GM18499 (cell line): ENCODE measurements at regions not wholly inside any gene's neighbourhood (a gene's known extent, or its start where the extent isn't known, plus 50 kb on each side); places are given as distances from the start of the nearest gene placed in this dataset.
"Not testable (repeated sequence)": the region's sequence is repeated elsewhere in the genome, so short reads cannot be mapped to it uniquely, and the experiment has no call there.

Source experiments
- ATAC-seq: cut with Tn5 transposase; IDR thresholded peaks from one replicate; pipeline ENCODE4 v1.9.1; 2021; ENCODE audit warnings: moderate number of reproducible peaks; ENCODE audit not compliant: insufficient read depth, unreplicated experiment

DNA sequence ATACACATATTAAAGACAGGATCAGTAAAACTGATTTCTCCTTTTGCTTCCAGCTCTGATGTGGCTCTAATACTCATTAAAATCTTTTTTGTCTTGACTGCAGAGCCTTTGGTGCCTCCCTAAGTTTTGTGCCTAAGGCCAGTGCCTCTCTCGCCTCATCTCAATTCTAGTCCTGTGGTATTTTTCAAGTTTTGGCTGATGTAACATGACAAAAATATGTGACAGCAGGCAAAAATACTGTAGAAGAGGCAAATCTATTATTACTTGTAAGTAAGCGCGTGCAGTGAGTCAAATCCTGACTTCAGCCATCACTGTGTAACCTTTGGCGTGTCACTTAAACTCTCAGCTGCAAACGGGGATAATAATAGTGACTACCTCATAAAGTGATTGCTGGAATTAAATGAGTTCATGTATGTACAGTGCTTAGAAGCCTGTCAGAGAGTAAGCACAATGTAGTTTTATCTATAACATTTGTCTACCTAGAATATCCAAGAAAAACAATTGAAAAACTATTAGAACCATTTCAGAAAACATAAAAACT is 74.0 kb downstream of the MAB21L3 start:
- ATAC-seq, result no peak

DNA sequence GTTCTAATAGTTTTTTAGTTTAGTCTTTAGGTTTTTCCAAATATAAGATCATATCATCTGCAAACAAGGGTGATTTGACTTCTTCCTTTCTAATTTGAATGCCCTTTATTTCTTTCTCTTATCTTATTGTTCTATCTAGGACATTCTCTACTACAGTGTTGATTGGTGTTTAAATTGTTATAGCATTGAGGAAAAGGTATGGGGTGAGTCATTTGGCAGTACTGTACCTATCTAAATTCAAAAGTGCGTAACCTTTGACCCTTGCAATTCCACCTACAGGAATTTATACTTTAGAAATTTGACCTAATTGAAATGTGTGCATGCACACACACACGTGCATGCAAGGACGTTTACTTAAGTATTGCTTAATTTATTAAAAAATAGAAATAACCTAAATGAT is 78.3 kb downstream of the MAB21L3 start:
- no peak for ATAC-seq

DNA sequence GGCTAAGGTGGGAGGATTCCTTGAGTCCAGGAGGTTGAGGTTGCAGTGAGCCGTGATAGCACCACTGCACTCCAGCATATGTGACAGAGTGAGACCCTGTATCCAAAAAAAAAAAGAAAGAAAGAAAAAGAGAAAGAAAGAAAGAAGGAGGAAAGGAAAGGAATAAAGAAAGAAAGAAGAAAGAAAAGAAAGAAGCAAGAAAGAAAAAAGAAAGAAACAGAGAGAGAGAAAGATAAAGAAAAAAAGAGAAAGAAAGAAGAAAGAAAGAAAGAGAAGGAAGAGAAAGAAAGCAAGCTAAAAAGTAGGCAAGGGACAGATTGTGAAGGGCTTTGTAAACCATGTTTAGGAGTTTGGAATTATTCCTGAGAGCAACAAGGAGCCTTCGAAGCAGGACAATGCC is 80.1 kb downstream of the MAB21L3 start:
- no peak for ATAC-seq

DNA sequence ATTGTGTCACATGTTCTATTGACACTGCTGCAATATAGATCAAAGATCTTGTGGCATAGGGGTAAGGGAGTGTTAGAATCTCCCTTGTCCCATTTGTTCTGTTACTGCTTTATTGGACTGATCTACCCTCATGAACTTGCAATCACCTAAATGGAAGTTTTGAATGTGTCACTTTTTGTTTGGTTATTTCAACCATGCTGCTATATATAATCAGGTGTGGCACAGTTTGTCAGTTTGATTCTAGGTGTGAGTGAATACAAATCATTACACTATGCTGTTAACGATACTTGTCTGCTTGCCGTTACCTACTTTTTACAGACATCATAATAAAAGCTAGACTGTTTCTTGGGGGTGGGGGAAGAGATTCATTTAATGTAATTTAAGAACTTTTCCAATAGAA is 82.6 kb downstream of the MAB21L3 start:
- ATAC-seq, result no peak

DNA sequence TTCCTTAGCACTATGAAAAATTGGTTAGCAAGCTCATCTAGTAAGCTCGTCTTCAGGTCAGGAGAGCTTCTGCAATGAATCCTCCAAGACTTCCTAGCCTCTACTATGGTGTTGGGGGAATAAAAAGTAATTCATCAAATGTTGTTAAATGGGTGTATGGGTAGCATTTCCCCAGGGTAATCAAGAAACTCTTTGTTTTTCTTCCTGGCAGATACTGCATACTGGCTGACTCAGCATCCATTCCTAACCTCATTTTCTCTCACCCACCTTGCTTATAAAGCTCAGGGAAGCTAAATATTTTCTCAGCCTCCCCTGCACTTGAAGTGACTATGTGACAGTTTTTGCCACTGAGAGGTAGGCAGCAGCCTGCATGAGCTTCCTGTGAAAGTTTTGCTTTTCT is 83.4 kb downstream of the MAB21L3 start:
- ATAC-seq, result no peak

DNA sequence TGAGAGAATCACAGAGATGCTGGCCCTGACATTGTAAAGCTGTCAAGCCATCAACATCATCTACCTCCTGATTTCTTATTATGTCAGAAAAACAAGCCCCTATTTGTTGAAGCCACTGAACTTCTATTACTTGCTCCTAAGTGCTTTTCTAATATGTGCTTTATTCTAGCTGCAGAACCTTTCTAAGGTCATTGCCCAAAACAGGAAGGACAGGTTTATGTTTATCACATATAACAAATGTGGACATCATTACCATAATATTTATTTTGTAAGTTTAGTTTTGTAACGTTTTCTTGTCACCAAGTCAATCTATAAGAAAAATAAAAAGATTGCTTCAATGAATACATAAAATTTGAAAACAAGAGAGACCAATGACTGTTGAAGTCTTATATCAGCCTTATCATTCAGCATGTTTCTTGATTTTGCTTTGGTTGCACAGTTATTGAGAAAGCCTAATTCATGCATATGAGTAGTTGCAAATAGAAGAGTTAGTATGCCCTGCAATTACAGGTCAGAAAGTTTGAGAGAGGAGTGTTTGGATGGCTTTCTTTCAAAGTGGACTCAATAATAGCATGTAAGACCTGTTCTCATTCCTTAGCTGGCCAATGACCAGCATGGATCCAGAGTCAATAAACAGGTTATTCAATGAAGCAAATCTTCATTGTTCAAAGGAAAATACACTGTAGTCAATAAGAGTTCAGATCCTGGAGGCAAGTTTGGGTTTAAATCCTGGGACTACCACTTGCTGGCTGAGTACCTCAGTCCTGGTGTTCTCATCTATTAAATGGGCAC is 84.1 kb downstream of the MAB21L3 start:
- ATAC-seq, result no peak

DNA sequence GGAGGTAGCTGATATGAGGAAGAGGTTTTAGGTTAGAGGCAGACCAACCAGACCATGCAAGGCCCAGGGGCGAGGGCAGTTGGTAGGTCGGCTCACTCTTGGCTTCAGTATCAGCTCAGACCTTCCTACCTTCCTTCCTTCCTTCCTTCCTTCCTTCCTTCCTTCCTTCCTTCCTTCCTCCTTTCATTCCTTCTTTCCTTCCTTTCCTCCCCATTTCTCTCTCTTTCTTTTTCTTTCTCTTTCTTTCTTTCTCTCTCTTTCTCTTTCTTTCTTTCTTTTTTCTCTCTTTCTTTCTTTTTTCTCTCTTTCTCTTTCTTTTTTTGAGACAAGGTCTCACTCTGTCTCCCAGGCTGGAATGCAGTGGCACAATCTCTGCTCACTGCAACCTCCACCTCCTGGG is 89.1 kb downstream of the MAB21L3 start:
- ATAC-seq, result not testable (repeated sequence)

DNA sequence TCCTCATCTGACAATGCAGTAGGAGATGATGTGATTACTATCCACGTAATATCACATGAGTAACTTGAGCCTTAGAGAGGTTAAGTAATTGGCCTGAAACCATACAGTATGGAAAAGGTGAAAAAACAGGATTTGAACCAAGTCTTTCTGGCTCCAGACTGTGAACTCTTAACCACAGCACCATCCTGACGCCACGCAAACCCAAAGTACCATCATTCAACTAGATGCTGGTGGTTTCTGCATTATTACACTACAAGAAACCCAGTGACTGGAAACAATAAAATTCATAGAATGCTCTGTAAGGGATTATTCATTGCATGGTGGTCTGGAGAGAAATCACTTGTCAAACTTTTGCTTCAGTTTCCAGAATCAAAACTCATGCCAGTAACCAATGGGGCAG is 90.7 kb downstream of the MAB21L3 start:
- ATAC-seq, result no peak

DNA sequence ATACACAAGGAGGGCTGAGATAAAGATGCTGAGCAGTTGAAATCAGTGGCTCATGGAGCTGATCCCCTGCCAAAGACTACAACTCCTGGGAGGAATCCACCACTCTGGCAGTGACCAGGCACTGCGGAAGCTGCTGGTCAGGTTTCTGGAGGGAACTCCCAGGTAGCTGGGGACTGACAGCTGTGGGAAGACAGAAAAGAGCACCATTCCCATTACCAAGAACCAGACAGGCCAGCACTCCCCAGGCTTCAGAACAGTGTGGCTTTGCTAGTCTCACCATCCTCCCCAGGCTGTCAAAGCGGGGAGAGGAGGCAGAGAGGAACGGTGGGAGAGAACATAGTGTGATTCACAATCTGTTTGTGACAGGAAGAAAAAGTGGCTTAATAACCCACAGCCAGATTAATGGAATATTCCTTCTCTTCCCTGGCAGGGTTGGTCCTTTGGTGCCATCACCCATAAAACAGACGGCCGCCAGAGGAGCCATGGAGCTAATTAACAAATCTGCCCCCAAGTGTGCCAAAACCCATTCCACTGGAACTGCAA is 92.1 kb downstream of the MAB21L3 start:
- no peak for ATAC-seq

DNA sequence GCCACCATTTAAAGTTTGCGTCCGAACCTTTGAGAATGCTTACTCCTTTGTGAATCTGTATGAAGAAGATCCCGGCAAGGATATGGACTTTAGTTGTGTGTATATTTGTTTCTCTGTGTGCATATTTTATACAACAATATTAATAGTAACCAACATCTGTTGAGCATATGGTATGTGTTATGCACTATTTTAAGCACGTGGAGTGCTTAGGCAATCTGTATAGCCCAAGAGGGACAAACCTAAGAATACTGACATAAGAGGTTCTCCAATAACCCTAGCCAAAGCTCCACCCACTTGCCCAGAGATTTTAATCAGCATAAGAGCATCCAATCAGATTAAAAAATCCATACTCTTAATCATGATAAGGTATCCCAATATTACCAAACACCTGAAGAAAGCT is 92.7 kb downstream of the MAB21L3 start:
- no peak for ATAC-seq

DNA sequence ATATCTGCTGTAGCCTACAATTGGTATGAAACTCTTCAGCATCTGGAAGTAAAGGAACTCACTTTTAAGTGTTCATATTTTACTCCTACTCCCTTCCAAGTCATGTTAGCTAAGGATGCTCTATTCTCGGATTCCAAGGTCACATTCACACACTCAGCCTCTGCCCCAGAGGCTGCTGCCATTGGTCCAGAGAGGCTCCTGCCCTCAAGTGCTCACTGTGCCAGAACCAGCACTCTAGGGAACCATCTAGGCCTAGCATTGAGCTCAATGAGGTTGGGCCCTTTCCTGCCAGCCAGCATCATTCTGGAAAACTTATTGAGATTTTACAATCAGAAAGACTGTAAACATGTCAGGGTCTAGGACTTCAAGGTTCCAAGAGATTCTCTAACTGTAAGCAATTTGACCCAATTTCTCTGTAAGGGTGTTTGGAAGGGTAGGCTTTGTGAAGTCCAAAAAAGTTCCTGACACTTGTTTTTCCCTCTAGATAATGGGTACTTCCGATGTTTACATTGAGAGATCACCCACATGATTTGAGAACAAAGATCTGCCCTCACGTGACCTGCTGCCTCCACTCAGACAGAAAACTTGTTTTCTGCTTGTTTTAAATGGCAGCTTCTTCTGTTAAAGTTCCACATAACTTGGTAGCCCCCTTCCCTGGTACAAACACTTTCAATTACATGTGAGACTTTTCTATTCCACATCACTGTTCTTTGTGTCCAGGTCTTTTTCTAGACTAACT is 94.9 kb downstream of the MAB21L3 start:
- no peak for ATAC-seq

DNA sequence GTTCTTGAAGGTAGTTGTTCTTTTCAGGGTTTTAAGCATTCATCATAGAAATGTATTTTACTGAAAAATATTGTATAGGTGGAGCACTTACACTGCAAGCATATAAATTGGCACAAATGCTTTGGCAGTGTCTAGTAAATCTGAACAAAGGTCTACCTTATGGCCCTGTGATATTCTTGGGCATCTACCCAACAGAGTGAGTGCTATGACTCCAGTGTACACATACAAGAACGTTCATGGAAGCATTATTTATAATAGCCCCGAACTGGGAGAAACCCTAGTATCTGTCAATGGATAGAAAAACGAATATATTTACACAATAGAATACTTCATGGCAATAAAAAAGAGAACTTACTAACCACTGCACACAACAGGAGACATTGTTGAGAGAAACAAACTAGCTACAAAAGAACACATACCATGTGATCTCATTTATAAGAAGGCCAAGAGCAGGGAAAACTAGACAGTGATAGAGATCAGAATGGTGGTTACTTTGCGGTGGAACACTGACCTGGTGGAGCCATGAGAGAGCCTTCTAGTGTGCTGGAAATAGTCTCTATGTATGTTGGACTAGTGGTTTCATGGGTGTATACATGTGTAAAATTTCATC is 96.0 kb downstream of the MAB21L3 start:
- no peak for ATAC-seq

DNA sequence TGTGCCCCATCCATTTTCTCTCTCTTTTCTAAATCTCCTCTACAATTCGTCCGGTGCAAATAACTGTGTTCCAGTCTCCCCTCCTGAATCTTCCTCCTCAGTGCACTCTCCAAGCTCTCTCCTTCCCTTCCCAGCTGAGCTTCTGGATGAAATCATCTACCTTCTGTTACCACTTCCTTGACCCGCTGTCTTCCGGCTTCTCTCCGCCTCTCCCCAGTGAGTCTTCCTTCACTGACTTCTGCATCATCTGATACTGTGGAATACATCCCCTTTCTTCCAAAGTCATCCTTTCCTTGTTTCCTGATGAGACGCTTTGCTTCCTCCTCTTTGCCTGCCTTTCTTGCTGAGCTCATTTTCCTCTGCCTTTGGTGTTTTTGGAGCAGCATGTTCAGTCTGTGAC is 96.9 kb downstream of the MAB21L3 start:
- no peak for ATAC-seq

DNA sequence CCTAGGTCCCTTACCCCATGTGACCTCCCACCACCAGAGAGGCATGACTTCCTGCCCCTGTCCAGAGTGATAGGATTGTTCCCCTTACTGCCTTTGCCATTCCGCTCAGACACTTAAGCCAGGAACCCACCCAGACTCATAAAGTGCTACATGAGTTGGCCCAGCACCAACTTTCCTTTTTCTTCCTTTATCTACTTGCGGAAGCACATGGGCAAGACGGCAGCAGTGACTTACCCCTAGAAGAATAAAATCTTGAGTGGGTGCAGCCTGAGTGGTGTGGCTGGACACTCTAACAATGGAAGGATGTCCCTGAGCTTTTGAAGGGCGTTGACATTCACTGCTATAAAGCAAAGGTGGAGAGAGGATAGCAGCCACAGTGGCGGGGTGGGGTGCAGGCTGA is 100.1 kb downstream of the MAB21L3 start:
- ATAC-seq, result no peak

DNA sequence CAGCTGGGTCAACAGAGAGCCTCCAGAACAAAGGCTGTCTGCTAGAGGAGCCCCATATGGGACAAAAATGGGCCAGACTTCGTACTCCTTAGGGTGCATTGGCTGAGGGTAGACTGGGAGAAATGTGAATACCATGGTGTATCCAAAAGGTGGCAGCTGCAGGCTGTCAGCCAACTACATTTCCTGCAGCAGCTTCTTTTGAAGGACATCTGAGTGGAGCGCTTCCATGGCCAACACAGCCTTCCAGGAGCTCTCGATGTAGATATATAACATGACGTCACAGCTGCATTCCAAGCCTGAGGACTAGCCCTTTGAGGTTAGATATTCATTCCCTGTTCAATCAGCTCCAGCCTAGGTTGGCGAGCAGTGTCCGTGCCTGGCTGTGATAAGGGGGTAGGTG is 107.7 kb downstream of the MAB21L3 start:
- ATAC-seq, result no peak

DNA sequence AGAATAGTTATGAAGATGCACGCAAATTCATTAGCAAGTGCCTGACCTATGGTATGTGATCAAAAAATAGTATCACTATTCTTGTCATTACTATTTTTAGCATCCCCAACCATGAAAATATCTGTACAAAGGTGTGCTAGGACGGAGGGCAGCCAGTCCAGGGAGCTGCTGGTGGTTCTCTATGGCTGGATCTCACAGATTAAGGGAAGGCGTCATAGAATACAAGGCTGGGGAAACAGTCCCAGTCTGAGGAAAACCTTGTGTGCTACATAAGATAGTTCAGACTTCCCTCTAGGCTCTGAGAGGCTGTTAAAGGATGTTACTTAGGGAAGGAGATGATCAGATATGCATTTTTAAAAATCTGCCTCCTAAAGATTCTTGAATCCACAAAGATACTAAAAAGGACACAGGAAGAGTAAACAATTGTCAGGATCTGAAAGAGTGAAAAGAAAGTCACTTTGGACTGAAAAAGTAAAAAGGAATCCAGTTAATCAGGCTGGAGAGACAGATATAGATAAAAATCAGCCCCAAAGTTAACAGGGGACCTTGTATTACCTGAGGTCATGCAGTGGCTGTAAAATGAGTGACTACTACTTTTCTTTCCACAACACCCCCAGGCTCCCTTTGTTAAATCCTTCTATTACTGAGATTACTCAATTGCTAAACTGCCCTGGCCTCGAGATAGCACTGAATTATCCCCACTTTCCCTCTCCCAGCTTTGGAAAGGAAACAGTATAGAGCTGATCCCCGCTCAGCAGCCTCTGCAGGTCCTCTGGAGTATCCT is 108.6 kb downstream of the MAB21L3 start:
- ATAC-seq, result no peak

DNA sequence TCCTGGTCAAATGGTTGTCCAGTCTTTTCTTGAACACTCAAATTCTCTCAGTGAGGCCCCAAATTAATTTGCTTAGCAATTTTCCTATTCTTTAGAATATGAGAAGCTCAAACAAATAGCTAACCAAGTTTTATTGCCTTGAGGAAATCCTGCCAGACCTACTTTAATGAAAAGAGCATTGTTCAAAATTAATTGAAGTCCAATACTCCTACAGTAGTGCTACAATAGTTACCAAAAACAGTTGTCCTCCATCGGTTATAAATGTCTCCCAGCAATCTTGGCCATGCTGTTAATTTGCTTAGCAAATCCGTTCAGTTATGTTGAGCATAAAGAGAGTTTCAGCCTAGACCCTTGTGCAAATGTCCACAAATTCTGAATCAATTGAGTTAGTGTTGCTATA is 112.9 kb downstream of the MAB21L3 start:
- no peak for ATAC-seq

DNA sequence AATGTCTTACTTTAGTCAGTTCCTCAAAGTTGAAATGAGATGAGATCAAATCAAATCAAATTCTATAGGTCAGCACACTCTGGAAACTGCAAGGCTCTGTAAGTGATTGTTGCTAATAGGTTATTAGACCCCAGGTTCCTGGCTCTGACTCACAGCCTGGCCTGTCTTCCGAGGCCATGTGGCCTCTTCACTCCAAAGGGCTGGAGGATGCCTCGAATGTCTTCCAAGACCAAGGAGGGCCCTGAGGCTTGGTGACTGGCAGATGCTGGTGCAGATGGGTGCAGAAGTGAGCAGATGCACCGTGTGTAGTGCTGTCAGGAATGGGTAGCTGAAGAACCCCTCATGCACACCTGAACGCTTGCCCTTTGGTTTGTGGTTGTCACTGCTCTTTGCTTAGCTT is 113.4 kb downstream of the MAB21L3 start:
- no peak for ATAC-seq

DNA sequence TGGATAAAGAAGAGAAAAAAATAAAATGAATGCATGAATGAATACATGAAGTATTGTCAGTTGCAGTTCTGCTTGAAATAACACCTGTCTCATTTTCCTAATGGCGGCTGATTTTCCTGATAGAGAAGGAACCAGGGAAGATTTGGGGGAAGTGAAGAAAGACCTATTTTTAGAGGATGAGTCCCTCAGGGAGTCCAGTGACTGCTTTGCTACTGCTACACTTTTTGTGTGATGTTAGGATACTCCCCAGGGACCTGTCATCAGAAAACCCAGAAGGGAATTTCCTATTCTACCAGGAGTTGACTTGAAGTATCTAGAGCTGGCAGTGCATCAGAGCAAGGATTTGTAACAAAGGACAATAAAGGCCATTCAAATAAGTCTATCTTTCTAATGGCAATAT is 114.8 kb downstream of the MAB21L3 start:
- no peak for ATAC-seq

DNA sequence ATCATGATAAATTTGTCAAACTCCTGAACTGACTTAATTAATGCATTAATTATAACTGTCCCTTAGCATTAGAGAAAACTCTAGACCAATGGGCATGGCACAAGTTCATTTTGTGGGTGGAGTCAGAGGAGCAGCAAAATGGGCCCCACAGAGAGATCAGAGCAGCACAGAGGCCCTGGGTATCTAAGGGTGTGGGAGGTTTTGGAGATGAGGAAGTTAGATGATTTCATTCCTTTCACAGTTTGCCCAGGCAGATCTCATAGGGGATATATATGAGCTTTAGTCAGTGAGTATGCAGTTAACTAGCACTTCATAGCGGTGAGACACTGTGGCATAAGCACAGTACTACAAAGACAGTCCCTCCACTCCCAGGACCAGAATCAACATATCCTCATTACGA is 117.3 kb downstream of the MAB21L3 start:
- no peak for ATAC-seq
